ENCODE measurements at regions not wholly inside any gene's neighbourhood (a gene's known extent, or its start where the extent isn't known, plus 50 kb on each side); places are given as distances from the start of the nearest gene placed in this dataset.

DNA sequence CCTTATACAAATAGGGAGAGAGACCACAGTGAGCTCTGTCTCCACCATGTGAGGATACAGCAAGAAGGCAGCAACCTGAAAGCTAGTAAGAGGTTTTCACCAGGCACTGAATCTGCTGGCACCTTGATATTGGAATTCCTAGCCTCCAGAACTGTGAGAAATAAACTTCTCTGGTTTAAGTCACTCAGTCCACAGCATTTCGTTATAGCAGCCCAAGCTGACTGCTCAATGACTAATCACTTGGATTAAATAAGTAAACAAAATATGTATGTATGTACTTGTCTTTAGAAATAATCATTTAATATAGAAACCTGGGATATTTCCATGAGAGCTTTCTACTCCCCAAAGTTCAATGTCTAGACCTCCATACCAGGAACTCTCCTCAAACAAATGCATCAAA is 162.0 kb downstream of the IMPG2 start:
- ATAC-seq, result no peak
- no peak overlapping the region for H3K27ac ChIP-seq
- no peaks in the 10 kb centered on the region for H3K9me3 ChIP-seq
- DNase-seq, result no peak
- no peak overlapping the region for H3K4me3 ChIP-seq
- TF ChIP-seq, protein P1, sequence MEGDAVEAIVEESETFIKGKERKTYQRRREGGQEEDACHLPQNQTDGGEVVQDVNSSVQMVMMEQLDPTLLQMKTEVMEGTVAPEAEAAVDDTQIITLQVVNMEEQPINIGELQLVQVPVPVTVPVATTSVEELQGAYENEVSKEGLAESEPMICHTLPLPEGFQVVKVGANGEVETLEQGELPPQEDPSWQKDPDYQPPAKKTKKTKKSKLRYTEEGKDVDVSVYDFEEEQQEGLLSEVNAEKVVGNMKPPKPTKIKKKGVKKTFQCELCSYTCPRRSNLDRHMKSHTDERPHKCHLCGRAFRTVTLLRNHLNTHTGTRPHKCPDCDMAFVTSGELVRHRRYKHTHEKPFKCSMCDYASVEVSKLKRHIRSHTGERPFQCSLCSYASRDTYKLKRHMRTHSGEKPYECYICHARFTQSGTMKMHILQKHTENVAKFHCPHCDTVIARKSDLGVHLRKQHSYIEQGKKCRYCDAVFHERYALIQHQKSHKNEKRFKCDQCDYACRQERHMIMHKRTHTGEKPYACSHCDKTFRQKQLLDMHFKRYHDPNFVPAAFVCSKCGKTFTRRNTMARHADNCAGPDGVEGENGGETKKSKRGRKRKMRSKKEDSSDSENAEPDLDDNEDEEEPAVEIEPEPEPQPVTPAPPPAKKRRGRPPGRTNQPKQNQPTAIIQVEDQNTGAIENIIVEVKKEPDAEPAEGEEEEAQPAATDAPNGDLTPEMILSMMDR (IDR thresholded peaks at IDR 0.05), result no peak
- H3K27me3 ChIP-seq, result no peaks in the 10 kb centered on the region
- 0% methylated on average over 1 of the region's 1 CpG for WGBS (ENCODE audit: insufficient coverage, low coverage, low lambda C conversion rate, missing lambda C conversion rate)
- H3K4me1 ChIP-seq, result no peaks in the 10 kb centered on the region
- H3K36me3 ChIP-seq, result no peaks in the 10 kb centered on the region
- intact Hi-C loops (cut with DNase I), result no loop called here

DNA sequence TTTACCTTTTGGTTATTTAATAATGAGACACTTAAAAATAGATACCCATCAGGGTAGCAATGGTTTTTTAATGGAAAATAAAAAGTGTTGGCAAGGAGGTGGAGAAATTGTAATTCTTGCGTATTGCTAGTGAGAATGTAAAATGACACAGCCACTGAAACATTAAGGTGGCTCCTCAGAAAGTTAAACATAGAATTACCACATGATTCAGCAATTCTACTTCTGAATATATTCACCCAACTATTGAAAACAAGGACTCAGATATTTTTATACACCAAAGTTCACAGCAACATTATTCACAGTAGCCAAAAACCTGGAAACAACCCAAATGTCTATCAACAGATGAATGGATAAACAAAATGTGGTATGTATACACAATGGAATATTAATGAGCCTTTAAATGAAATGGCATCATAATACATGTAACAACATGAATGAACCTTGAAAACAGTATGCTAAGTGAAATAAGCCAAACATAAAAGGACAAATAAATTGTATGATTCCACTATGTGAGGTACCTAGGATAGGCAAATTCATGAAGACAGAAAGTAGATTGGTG is 163.5 kb downstream of the IMPG2 start:
- WGBS (ENCODE audit: insufficient coverage, low coverage, low lambda C conversion rate, missing lambda C conversion rate), result 88% methylated on average over 1 of the region's 1 CpG
- no peak for TF ChIP-seq POLR2A (IDR thresholded peaks at IDR 0.05)
- TF ChIP-seq, protein P1 (IDR thresholded peaks at IDR 0.05), result no peak
- no peak overlapping the region for H3K27ac ChIP-seq
- H3K36me3 ChIP-seq, result no peaks in the 10 kb centered on the region
- ATAC-seq (no peak), DNase-seq (no peak)
- intact Hi-C loops (cut with DNase I), result no loop called here
- no peaks in the 10 kb centered on the region for H3K4me1 ChIP-seq
- H3K9me3 ChIP-seq, result no peaks in the 10 kb centered on the region
- no peak overlapping the region for H3K4me3 ChIP-seq
- no peaks in the 10 kb centered on the region for H3K27me3 ChIP-seq

DNA sequence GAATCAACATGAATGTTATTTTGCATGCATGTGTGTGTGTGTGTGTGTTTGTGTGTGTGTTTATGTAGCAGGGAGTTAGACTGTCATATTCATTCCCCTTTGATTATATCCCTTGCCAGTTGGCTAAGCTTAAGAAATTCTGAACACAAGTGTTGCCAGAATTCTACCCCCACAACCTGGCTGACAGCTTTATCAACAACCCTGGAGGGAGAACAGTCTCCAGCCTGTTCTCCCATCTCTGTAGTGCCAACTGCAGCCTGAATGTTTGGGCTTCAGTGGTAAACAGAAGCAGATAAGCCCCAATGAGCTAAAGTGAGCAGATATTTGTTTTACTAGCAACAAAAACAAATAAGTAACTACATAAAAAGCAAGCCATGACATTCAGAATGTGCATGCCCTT is 162.6 kb upstream of the ABI3BP start:
- DNase-seq, result no peak
- ATAC-seq, result no peak
- H3K36me3 ChIP-seq, result no peaks in the 10 kb centered on the region
- H3K9me3 ChIP-seq, result no peaks in the 10 kb centered on the region
- intact Hi-C loops (cut with DNase I), result no loop called here
- no peak overlapping the region for H3K4me3 ChIP-seq
- no peak for TF ChIP-seq POLR2A (IDR thresholded peaks at IDR 0.05)
- TF ChIP-seq, protein P1 (IDR thresholded peaks at IDR 0.05), result no peak
- no peak overlapping the region for H3K27ac ChIP-seq
- H3K4me1 ChIP-seq, result no peaks in the 10 kb centered on the region
- H3K27me3 ChIP-seq, result no peaks in the 10 kb centered on the region

DNA sequence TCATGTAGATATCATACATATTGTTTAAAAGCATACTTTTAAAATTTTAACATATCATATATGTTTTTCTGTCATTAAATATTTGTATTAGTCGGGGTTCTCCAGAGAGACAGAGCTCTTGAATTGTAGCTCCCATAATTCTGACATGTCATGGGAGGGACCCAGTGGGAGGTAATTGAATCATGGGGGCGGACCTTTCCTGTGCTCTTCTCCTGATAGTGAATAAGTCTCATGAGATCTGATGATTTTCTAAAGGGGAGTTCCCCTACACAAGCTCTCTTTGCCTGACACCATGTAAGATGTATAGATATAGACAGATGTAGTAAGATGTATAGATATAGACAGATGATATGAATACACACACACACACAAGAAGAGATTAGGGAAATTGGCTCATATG is 161.2 kb upstream of the ABI3BP start:
- no peaks in the 10 kb centered on the region for H3K36me3 ChIP-seq
- TF ChIP-seq POLR2A (IDR thresholded peaks at IDR 0.05), result no peak
- TF ChIP-seq, protein P1 (IDR thresholded peaks at IDR 0.05), result no peak
- no peak overlapping the region for H3K4me3 ChIP-seq
- H3K27ac ChIP-seq, result no peak overlapping the region
- H3K9me3 ChIP-seq, result no peaks in the 10 kb centered on the region
- H3K27me3 ChIP-seq, result no peaks in the 10 kb centered on the region
- 44% methylated on average over 2 of the region's 2 CpGs for WGBS (ENCODE audit: insufficient coverage, low coverage, low lambda C conversion rate, missing lambda C conversion rate)
- intact Hi-C loops (cut with DNase I), result no loop called here
- DNase-seq, result no peak
- ATAC-seq, result no peak
- no peaks in the 10 kb centered on the region for H3K4me1 ChIP-seq

DNA sequence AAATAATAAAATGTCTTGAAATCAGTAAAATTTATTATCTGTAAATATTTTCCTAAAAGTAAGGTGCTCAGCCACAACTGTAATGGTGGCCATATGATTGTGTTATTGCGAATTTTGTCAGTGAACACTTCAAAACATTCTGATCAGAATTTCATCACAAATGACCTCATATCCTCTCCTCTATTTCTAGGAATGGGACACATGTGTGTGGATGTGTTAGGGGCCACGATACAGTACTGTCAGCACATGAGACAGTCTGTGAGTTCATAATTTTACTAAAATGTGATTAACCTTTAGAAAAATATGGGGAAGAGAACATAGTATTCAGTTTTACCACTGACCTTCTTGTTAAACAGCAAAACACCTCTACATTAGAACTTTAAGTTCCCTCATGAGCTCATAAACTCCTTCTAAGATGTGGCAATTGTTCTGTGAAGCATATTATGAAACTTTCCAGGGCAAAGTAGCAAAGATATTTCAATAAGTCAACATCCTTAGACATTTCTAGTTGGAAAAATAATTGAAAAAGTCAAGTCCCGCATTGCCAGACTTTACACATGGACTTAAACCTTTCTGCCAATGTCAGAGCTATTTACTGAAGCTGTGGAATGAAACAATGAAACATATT is 158.2 kb upstream of the ABI3BP start:
- DNase-seq (no peak), ATAC-seq (no peak)
- no peaks in the 10 kb centered on the region for H3K36me3 ChIP-seq
- H3K27ac ChIP-seq, result no peak overlapping the region
- H3K9me3 ChIP-seq, result no peaks in the 10 kb centered on the region
- 44% methylated on average over 3 of the region's 3 CpGs for WGBS (ENCODE audit: insufficient coverage, low coverage, low lambda C conversion rate, missing lambda C conversion rate)
- H3K4me1 ChIP-seq, result no peaks in the 10 kb centered on the region
- TF ChIP-seq, protein P1 (IDR thresholded peaks at IDR 0.05), result no peak
- no peak for TF ChIP-seq POLR2A (IDR thresholded peaks at IDR 0.05)
- H3K27me3 ChIP-seq, result no peaks in the 10 kb centered on the region
- no peak overlapping the region for H3K4me3 ChIP-seq
- intact Hi-C loops (cut with DNase I), result no loop called here

Measured in right lobe of liver (tissue), 6 donors.